ENCODE measurements at regions not wholly inside any gene's neighbourhood (a gene's known extent, or its start where the extent isn't known, plus 50 kb on each side); places are given as distances from the start of the nearest gene placed in this dataset.

- H3K4me3 ChIP-seq (ENCODE audit: low read length), result no peak overlapping the region
- no peaks in the 10 kb centered on the region for H3K9me3 ChIP-seq (ENCODE audit: low read length)
- H3K36me3 ChIP-seq (ENCODE audit: low read depth, low read length), result no peaks in the 10 kb centered on the region
- BruUV-seq (replicated peaks), result no TSS peak
- no peak for ATAC-seq
- no peak overlapping the region for H3K27ac ChIP-seq (ENCODE audit: low read length)
- no peaks in the 10 kb centered on the region for H3K9me2 ChIP-seq (replicated peaks; ENCODE audit: low read length)
- ChIA-PET CTCF (no interaction called here), POLR2A (ENCODE audit: unreplicated experiment) (no interaction called here)
- DNase-seq, result no peak
- intact Hi-C loops (cut with micrococcal nuclease), result no loop called here
- no peaks in the 10 kb centered on the region for H3K27me3 ChIP-seq (ENCODE audit: low read length)
- TF ChIP-seq EZH2phosphoT487 (IDR thresholded peaks at IDR 0.05; ENCODE audit: borderline replicate concordance, low read length) (no peak), EZH2 (IDR thresholded peaks at IDR 0.05; ENCODE audit: low read length, unreplicated experiment) (no peak)
- TF ChIP-seq, protein P1, sequence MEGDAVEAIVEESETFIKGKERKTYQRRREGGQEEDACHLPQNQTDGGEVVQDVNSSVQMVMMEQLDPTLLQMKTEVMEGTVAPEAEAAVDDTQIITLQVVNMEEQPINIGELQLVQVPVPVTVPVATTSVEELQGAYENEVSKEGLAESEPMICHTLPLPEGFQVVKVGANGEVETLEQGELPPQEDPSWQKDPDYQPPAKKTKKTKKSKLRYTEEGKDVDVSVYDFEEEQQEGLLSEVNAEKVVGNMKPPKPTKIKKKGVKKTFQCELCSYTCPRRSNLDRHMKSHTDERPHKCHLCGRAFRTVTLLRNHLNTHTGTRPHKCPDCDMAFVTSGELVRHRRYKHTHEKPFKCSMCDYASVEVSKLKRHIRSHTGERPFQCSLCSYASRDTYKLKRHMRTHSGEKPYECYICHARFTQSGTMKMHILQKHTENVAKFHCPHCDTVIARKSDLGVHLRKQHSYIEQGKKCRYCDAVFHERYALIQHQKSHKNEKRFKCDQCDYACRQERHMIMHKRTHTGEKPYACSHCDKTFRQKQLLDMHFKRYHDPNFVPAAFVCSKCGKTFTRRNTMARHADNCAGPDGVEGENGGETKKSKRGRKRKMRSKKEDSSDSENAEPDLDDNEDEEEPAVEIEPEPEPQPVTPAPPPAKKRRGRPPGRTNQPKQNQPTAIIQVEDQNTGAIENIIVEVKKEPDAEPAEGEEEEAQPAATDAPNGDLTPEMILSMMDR (conservative IDR thresholded peaks at IDR 0.05; ENCODE audit: low read depth, low read length), result no peak
- no peaks in the 10 kb centered on the region for H3K4me1 ChIP-seq (ENCODE audit: insufficient read depth, low read length)
- no peaks in the 10 kb centered on the region for H3F3A ChIP-seq (ENCODE audit: low read length, unreplicated experiment)
- H3K9ac ChIP-seq (ENCODE audit: low read length), result no peak overlapping the region
- no peak overlapping the region for H2AFZ ChIP-seq (ENCODE audit: low read length)
- no peaks in the 10 kb centered on the region for H3K79me2 ChIP-seq (ENCODE audit: low read length)
- no peaks in the 10 kb centered on the region for H4K20me1 ChIP-seq (ENCODE audit: low read length)
- no peak overlapping the region for H3K4me2 ChIP-seq (ENCODE audit: low read length)
Measured at GRCh38 chr14:53646925-53647324, 309.7 kb downstream of the BMP4 start.

GRCh38 chr14:53640695-53641094 is 315.9 kb downstream of the BMP4 start:
- DNase-seq (peak; percentile 26), ATAC-seq (no peak)
- no peaks in the 10 kb centered on the region for H3K36me3 ChIP-seq (ENCODE audit: low read depth, low read length)
- H3K27ac ChIP-seq (ENCODE audit: low read length), result no peak overlapping the region
- H3K27me3 ChIP-seq (ENCODE audit: low read length), result no peaks in the 10 kb centered on the region
- no peaks in the 10 kb centered on the region for H3K4me1 ChIP-seq (ENCODE audit: insufficient read depth, low read length)
- no peaks in the 10 kb centered on the region for H3K9me3 ChIP-seq (ENCODE audit: low read length)
- CTCF ChIA-PET, result interaction anchor here (0.5 kb wide), 1 partner anchor 27 kb away, joined by 3 read pairs; no protein-coding TSS in a partner anchor
- no peaks in the 10 kb centered on the region for H3F3A ChIP-seq (ENCODE audit: low read length, unreplicated experiment)
- no TSS peak for BruUV-seq (replicated peaks)
- POLR2A ChIA-PET (ENCODE audit: unreplicated experiment), result no interaction called here
- no peak overlapping the region for H3K4me3 ChIP-seq (ENCODE audit: low read length)
- no peak overlapping the region for H2AFZ ChIP-seq (ENCODE audit: low read length)
- no peaks in the 10 kb centered on the region for H3K9me2 ChIP-seq (replicated peaks; ENCODE audit: low read length)
- no peaks in the 10 kb centered on the region for H3K79me2 ChIP-seq (ENCODE audit: low read length)
- TF ChIP-seq EZH2 (IDR thresholded peaks at IDR 0.05; ENCODE audit: low read length, unreplicated experiment), result no peak
- TF ChIP-seq, protein P1 (conservative IDR thresholded peaks at IDR 0.05; ENCODE audit: low read depth, low read length), result no peak
- no peak for TF ChIP-seq EZH2phosphoT487 (IDR thresholded peaks at IDR 0.05; ENCODE audit: borderline replicate concordance, low read length)
- H4K20me1 ChIP-seq (ENCODE audit: low read length), result no peaks in the 10 kb centered on the region
- H3K4me2 ChIP-seq (ENCODE audit: low read length), result no peak overlapping the region
- intact Hi-C loops (cut with micrococcal nuclease), result no loop called here
- no peak overlapping the region for H3K9ac ChIP-seq (ENCODE audit: low read length)

DNA sequence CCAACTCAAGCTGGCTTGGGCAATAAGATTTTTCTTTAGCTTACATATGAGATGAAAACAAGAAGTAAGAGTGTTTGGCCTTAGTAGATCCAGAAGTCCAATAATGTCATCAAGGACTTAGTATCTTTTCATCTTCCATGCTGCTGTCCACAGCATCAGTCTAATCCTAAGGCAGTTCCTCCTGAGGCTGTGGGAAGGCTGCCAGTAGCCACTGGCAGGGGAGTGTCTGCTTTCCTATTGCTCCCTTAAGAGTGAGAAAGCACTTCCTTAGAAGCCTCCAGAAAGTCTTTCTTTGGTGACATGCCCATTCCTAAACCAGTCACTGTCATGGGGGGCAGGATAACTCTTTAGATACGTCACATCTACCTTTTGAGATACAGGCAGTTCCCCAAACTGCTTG is 317.7 kb downstream of the BMP4 start:
- Histone ChIP-seq H4K20me1 (ENCODE audit: low read length) (no peaks in the 10 kb centered on the region), H3K79me2 (ENCODE audit: low read length) (no peaks in the 10 kb centered on the region), H3K27me3 (ENCODE audit: low read length) (no peaks in the 10 kb centered on the region), H2AFZ (ENCODE audit: low read length) (no peak overlapping the region), H3K9me3 (ENCODE audit: low read length) (no peaks in the 10 kb centered on the region), H3K4me3 (ENCODE audit: low read length) (no peak overlapping the region), H3K4me2 (ENCODE audit: low read length) (no peak overlapping the region), H3K9me2 (replicated peaks; ENCODE audit: low read length) (no peaks in the 10 kb centered on the region), H3K27ac (ENCODE audit: low read length) (no peak overlapping the region), H3K4me1 (ENCODE audit: insufficient read depth, low read length) (no peaks in the 10 kb centered on the region), H3F3A (ENCODE audit: low read length, unreplicated experiment) (no peaks in the 10 kb centered on the region), H3K9ac (ENCODE audit: low read length) (no peak overlapping the region), H3K36me3 (ENCODE audit: low read depth, low read length) (no peaks in the 10 kb centered on the region)
- CTCF ChIA-PET, result no interaction called here
- intact Hi-C loops (cut with micrococcal nuclease), result no loop called here
- BruUV-seq (replicated peaks), result no TSS peak
- ATAC-seq, result peak; percentile 46
- POLR2A ChIA-PET (ENCODE audit: unreplicated experiment), result interaction anchor here (0.6 kb wide), 1 partner anchor 755 kb away, joined by 3 read pairs; no protein-coding TSS in a partner anchor
- TF ChIP-seq EZH2 (IDR thresholded peaks at IDR 0.05; ENCODE audit: low read length, unreplicated experiment), result no peak
- DNase-seq, result peak; percentile 37

Measured in PC-3 (cell line).